ENCODE measurements at regions not wholly inside any gene's neighbourhood (a gene's known extent, or its start where the extent isn't known, plus 50 kb on each side); places are given as distances from the start of the nearest gene placed in this dataset.

DNA sequence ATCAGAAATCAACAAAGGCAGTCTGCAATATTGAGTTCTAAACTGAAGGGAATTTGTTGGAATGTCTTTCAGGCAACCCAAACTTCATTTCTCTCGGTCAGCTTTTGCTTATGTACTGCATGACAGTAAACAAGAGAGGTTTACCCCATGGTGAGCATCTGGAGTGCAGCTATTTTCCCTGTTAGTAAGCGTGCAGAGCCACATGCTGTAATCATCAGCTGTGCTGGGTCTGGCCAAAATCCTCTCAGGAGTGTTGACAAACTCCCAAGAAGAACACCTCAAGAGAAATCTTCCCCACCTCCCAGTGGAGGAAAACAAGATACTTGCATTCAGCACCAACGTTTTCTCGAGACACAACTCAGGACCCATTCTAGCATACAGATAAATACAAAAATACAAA lies 83.6 kb upstream of the ADAMTSL1 start:
- no peak for DNase-seq (ENCODE audit: low read depth in 2 of 2)

DNA sequence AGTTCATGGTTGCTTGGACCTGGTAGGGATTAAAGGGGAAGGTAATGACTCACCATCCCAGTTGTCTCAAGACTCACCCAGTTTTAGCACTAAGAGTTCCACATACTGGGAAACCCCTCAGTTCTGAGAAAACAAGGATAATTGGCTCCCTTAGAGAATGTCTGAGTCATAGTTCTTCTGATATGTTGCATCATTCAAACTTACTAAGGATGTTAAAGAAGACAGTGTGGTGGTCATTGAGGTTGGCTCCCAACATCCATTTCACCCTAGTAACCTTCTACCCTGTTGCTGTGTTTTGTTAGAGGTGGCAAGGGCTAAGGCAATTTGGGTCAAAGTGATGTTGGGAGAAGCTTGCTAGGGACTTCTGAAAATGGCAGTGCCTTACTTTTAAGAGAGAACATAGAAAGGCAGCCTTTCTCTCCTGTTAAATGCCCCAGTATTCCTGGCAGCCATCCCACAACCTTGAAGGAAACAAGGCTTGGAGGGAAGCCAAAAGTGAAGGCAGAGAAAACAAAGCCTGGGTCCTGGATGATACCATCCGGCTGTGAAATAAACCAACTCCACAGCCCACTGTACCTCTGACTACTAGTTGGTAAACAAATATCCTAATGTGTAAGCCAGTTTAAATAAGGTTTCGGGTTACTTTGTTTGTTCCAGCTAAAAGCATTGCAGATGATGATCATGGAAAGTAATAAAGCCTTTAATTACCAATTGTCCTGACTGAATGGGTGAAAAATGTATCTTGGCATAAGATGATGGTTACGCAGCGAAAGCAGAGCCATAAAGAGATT lies 80.4 kb upstream of the ADAMTSL1 start:
- no peak for DNase-seq (ENCODE audit: low read depth in 2 of 2)

DNA sequence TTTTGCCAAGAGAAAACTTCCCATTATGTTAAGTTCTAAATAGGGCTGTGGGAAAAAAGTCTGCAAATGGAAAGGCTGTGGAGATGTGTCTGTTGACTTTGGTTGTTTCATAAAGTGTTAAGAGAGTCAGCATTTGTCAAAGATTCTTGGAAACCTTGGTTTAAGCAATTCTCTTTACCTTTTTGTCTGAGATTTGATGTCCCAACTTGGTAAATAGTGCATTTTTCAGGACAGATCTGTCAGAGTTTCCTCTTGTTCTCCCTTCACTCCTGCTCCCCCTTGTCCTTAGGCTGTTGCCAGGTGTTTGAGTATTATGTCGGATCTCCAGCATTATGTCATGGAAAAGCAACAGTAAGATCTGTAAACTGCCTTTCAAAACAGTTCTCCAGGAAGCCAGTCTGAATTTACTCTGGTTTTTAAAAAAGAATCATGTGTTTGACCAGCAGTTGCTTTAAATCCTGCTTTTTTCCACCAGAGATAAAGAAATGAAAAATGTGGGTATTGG lies 79.1 kb upstream of the ADAMTSL1 start:
- no peak for DNase-seq (ENCODE audit: low read depth in 2 of 2)

DNA sequence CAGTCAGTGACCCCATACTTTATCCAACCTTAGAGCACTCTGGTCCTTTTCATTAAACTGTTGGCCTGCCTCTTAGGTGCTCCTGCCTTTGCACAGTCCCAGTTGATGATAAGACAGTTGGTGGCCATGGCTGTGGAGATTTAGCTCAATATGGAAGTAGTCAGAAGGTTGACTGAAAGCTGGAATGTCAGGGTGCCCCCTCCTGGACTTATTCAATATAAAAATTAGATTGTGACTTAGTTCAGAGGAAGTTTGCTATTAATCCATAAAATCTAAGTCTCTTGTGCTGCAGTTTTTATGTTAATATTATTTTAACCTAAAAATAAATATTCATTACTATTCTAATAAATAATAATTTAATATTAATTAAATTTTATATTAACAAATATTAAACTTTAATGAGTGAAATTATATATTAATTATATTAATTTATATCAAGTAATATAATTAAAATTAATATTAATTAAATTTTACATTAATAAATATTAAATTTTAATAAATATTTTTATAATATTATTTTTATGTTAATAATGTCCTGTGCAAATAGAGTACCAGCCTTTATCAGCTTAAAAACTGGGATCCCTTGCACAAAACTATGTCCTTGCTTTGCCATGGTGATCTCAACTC lies 77.7 kb upstream of the ADAMTSL1 start:
- DNase-seq (ENCODE audit: low read depth in 2 of 2): no peak

DNA sequence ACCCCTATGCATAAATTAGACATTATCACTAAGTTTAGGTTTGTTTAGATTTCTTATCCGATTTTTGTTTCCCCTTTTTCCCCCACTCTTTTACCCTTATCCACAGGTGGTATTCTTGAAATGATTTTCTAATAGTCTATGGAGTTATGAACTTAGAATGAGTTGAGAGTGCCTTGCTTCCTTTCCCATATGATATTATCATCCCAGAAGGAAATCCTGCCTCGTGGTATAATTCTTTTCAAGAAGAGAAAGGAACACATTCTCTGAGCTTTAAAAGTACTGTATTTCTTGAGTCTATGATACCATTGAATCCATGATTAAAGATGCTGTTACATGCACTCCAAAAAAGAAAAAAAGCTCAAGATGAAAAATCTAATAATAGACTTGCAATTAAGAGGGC lies 76.9 kb upstream of the ADAMTSL1 start:
- DNase-seq (ENCODE audit: low read depth in 2 of 2): no peak

DNA sequence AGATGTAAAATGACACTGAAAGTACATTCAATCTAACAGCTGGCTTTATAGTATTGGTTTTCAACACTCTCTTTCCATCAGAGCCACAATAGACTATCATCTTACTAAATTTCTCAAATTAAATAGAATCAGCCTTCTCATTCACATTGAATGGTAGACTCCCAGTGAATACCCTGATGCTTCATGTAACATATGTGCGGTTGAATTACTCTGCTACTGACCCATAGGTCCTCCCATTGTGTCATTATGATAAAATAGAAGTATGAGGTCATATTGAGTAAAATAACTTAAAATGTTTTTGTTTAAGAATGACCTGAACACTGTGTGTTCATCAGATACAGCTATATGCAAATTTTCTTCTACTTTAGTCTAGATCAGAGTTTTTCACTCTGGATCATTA lies 75.9 kb upstream of the ADAMTSL1 start:
- DNase-seq (ENCODE audit: low read depth in 2 of 2): no peak

DNA sequence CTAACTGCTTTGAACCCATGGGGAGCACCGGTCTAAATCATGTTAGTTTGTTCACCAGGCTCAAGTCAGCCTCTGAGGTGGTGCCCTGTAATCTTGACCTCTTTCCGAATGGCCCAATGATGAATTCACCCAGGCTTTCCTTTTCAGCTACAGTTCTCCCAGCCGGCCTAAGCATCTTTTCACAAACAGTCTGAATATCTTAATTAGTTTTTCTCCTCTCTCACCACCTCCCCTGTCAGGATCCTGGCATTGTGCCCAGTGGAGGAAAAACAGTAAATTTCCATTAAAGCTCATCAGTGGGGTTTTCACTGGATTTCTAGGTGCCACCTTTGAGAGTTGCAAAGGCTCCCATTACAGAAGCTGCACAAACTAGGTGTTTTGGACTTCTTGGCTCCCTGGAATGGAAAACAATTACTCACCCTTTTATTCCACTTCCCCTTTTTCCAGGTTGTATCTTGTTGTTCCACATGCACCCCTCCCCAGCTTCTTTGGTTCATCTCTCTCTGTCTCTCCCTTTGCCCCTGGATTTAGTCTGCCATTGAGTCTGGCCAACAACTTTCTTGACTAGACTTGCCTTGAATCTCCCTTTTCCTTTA lies 69.4 kb upstream of the ADAMTSL1 start:
- no peak for DNase-seq (ENCODE audit: low read depth in 2 of 2)

DNA sequence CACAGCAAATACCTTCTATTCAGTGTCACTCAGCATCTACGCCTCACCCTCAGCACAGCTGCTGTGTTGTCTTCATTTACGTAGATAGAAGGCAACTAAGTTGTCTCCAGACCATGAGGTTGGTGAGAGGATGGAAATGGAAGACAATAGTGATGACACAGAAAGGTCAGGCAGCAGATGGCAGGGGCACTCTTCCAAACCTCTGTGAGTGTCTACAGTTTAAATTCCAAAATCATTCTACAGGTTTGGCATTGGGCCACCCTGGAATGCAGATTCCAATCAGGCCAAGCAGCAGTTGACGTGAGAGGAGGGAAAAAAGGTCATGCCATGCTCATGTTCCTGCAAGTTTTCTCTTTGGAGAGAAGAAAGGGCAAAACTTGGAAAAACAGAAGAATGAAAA lies 68.7 kb upstream of the ADAMTSL1 start:
- DNase-seq (ENCODE audit: low read depth in 2 of 2): no peak

DNA sequence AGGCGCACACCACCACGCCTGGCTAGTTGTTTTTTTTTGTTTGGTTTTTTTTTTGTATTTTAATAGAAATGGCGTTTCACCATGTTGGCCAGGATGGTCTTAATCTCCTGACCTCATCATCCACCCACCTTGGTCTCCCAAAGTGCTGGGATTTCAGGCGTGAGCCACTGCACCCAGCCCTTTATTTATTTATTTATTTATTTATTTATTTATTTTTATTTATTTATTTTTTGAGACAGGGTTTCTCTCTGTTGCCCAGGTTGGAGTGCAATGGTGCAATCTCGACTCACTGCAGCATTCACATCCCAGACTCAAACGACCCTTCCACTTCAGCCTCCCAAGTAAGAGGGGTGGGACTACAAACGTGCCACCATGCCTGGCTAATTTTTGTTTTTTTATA lies 63.0 kb upstream of the ADAMTSL1 start:
- no peak for DNase-seq (ENCODE audit: low read depth in 2 of 2)

DNA sequence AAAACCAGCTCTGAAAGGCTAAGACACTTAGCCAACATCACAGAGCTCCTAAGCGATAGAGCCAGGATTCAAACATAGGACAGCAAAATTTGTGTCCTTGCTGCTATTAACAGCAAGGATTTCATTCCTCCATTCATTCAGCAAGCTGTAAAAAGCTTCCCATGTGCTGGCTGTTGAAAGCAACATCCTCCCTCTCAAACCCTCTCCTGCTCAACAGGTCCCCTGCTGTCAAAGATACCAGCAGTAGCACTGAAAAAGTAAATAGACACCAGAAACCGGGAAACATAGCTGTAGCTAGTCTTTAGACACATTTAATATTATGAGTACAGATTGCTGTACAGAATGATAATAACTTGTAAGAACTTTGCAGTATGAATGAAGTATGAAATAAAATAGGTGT lies 52.6 kb upstream of the ADAMTSL1 start:
- DNase-seq (ENCODE audit: low read depth in 2 of 2): no peak

DNA sequence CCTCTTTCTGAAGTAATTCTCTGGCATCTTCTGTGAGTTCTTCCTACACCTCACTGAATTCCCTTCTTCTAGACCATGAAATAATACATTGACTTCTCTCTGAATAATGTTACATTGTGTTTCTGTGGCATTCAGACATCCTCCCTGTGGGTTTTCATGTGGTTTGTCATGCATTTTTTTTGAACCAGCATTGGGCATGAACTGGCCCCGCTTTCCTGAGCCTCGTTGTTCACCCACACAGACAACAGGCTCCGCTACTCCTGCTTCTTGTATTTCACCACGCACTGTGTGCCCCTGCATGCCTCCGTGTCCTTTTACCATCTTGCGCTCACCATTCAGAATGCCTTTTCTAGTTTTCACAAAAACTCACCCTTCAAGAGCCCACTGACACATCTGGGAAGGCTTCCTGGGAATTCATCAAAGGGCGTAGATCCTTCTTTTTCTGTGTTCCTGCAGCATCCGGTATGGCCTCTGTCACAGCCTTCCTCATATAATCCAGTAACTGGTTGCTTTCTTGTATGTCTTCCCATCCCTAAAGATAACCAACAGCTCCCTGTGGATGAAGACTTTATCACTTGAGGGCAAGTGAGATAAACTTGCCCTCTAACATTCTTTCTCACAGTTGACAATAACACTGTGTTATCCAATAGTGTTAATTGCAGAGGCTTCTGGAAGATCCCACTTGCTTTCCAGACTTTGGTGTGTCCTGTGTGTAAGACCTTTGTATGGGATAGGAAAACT lies 51.5 kb upstream of the ADAMTSL1 start:
- no peak for DNase-seq (ENCODE audit: low read depth in 2 of 2)

DNA sequence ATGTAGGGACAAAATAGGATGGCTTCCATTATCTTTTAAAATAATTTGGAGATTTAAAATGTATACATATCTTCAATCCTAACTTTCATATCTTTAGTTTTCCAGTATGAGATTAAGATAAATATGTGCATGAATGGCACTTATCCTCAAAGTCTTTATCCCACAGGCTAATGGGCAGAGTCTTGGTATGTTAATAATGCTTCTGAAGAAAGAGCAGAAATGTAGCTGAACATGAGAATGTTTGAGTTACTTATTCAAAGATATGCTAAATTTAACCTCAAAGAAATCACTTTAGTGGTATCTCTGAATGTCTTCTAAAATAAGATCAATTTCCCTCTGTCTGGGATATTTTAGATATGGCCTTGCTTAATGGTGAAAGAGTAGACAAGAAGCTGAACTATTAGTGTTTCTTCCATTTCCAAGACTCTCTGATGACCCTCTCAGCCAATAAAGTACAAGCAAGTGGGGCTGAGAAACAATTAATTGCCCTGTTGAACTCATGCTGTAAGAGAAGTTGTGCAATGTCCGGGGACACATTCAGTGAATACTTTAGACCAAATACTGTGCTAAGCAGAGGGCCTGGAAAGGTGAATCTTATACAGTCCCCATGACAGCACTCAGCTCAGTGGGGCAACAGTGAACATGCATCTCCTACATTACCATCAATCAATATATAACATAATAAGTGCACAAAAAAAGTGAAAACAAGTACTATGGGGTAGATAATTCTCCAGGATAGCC lies 50.0 kb upstream of the ADAMTSL1 start:
- DNase-seq (ENCODE audit: low read depth in 2 of 2): no peak
